GM21390 (cell line): ENCODE measurements at regions not wholly inside any gene's neighbourhood (a gene's known extent, or its start where the extent isn't known, plus 50 kb on each side); places are given as distances from the start of the nearest gene placed in this dataset.
"Not testable (repeated sequence)": the region's sequence is repeated elsewhere in the genome, so short reads cannot be mapped to it uniquely, and the experiment has no call there.

Source experiments
- ATAC-seq: cut with Tn5 transposase; IDR thresholded peaks from one replicate; pipeline ENCODE4 v1.9.1; 2021; ENCODE audit not compliant: unreplicated experiment

- ATAC-seq, result no peak
These were observed 2017.3 kb downstream of the C4orf33 start for GRCh38 chr4:131113273-131113672.

DNA sequence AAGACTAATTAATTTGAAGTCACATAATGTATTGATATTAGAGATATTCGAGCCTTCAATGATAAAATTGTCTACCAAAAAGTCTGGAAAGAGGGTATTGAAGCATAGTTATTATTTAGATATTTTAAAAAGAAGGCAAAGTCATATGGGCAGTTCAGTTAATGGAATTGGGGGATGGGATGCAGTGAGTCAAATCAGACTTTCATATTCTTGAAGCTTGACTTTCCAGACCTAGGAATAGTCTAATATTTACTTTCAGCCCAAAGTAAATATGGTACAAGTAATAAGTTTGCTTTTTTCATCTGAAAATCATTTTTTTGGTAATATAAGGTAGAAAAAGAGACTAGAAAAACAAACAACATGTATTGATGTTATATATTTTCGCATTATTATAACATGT is 2017.8 kb downstream of the C4orf33 start:
- no peak for ATAC-seq

DNA sequence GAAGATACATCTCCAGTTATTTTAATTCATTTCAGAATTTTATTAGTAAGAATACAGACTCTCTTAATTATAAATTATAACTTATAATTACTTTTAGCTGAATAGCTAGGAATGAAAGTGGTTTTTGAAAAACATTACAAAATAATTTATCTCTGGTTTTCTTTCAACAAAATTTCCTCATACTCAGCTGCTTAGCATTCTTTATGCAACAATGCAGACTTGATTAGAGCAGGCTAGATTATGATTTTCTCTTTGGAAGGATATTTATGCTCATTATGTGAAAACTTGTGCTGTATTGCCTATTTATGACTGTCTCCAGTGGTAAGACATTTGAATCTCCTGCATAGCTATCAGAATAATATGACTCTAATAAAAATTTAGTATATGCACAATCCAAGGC is 2023.7 kb downstream of the C4orf33 start:
- no peak for ATAC-seq

GRCh38 chr4:131137196-131137595 is 2011.9 kb upstream of the PCDH10 start:
- ATAC-seq, result no peak

DNA sequence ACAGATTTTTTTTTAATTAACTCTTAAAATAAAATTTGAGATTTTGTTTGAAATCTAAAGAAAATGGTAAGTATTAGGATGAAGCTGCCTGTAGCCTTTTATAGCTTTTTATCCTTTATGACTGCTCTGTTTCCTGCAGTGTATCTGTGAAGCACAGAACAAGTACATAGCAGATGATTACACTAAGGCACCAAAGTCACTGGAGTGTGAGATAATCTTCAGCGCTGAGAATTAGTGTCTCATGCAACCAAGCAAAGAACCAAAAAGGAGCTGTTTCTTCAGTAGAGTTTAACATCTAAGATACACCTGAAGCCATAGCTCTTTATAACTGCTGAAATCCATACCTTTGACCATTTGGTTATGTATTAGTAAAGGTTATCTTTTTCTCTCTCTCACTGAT is 1989.8 kb upstream of the PCDH10 start:
- no peak for ATAC-seq

GRCh38 chr4:131192318-131192717 is 1956.8 kb upstream of the PCDH10 start:
- no peak for ATAC-seq

GRCh38 chr4:131207589-131207988 is 1941.5 kb upstream of the PCDH10 start:
- no peak for ATAC-seq

DNA sequence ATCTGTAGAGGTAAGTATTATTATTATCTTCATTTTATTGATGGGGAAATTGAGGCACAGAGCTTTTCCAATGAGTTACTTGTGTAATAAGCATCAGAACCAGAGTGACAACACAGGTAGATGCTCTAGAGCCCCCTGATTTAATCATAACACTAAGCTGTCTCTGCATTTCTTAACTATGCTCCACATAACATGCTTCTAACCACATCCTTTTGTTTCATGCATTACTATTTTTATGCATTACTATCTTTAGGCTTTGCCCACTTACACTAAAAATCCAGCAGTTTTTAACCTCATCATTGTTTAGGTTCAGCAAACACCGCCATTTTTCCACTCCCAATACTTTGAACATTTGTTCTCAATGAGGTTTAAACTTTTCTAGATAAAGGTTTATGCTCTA is 1900.8 kb upstream of the PCDH10 start:
- ATAC-seq, result no peak

DNA sequence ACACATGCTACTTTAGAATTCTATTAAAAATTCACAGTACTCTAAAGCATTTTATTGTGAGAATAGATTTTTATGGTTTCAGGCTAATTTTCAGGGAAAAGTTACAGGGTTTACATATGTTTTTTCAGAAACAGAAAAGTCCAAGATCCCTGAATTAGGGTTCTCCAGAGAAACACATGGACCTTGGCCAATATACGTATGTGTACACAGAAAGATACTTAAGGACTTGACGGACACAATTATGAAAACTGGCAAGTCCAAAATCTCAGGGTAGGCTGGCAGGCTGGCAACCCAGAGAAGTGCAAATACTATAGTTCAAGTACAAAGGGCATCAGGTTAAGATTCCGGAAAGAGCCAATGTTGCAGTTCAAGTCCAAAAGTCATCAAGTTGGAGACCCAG is 1897.8 kb upstream of the PCDH10 start:
- ATAC-seq, result no peak

DNA sequence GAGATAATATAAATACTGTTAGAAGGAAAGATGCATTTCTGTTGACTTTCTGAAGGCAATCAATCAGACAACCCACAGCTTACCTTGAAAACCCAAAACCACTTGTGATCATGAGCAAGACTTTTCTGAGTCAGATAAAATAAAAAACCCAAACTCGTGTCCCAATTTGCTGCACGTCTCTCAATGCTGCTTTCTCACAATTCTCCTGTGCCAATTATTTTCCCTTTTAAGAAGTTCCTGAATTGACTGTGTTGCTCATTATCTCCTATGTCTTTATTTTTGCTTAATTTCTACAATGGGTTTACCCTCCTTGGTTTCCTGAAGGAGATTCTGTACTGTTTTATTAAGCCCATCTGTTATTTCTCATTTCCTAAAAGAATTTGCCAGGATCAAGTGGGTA is 1891.9 kb upstream of the PCDH10 start:
- no peak for ATAC-seq

DNA sequence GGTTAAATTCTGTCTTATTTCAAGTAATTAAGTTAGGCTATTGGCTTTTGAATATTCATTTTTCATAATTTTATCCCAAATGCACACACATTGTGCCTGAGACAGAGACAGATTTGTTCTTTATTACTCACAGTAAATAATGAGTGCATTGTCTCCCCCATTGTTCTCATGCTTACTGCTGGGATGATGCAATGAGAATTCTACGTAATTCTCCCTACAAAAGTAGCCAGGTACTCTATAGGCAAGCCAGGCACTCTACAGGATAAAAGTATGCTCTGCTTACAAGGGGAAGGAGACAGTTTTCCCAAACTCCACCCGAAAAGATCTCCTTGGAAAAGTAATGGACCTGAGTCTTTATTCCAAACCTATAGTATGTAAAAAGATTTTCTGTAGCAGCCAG is 1890.7 kb upstream of the PCDH10 start:
- ATAC-seq, result no peak

DNA sequence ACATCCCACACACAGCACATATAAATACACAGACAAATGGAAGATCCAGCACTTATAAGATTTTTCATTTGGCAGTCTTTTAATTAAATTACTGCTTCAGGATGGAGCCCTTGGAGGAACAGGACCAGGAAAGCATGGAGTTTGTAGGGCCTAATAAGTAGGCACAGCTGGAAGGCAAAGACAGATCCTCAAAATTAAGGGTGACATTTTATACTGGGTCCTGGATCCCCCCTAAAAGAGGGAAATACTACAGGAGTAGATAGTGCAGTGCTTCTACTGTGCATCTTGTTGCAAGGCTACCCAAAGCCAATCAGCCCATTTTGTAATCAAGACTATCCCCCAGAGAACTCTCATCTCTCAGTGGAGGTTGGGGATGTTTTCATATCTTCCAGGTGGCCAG is 1860.7 kb upstream of the PCDH10 start:
- ATAC-seq, result no peak

DNA sequence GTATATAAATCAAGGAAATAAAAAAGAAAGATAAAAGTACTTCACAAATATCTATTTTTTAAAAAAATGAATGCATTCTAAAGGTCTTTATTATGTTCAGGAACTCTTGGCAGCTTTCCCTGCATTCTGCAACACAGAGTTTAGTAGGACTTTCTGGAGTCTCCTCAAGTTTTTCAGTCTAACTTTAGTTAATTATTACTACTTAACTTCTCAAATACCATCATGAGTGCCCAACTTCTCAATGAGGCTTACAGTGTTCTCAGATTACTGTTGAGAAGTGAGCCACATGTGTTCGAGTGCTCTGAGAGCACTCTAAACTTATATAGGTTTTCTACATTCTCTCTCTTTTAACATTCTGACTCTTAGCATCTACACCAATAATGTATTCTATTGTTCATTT is 1852.9 kb upstream of the PCDH10 start:
- no peak for ATAC-seq

- no peak for ATAC-seq
These were observed 1847.0 kb upstream of the PCDH10 start for GRCh38 chr4:131302108-131302507.

- ATAC-seq, result no peak
These were observed 1844.4 kb upstream of the PCDH10 start for GRCh38 chr4:131304686-131305085.

DNA sequence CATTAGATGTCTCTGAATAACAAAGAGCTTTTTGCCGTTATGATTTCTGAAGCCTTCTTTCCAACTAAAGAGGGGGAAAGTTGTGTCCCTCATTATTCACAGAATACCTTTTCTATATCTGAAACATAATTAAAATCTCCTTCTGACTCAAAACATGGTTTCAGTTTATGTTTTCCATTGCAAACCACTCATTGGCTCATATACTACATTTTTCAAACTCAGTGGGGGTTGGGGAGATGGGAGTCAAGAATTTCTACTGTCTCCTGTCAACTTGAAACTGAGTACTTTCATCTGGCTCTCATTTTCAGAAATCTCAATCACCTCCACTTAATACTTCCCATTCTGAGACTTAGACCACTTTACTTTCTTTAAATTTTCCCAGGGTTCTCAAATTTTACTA is 1839.5 kb upstream of the PCDH10 start:
- no peak for ATAC-seq

- ATAC-seq, result no peak
These were observed 1833.0 kb upstream of the PCDH10 start for GRCh38 chr4:131316086-131316485.

GRCh38 chr4:131337936-131338335 is 1811.2 kb upstream of the PCDH10 start:
- no peak for ATAC-seq

- no peak for ATAC-seq
These were observed 1810.0 kb upstream of the PCDH10 start for GRCh38 chr4:131339137-131339536.

GRCh38 chr4:131344761-131345160 is 1804.3 kb upstream of the PCDH10 start:
- ATAC-seq, result no peak

GRCh38 chr4:131347816-131348215 is 1801.3 kb upstream of the PCDH10 start:
- ATAC-seq, result no peak

GRCh38 chr4:131348263-131348662 is 1800.8 kb upstream of the PCDH10 start:
- peak; percentile 90 for ATAC-seq

GRCh38 chr4:131352371-131352770 is 1796.7 kb upstream of the PCDH10 start:
- ATAC-seq, result not testable (repeated sequence)

DNA sequence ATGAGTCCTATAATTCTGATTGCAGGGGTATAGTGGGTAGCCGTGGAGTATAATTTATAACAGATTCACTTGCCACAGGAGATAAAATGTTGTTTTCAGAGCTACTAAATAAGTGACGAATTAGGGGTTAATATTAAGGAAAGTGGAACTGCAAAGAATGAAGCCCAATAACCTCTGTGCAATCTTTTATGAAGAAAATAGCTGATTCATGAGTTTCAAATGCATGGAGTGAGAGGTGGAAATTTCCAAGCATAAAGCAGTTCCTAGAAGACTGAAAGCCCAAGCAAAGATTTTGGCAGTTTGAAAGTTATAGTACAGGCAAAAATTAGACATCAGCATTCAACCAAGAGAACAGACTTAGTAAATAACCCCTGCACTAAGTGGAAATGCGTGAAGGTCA is 1782.4 kb upstream of the PCDH10 start:
- no peak for ATAC-seq
